GM18499 (cell line): ENCODE measurements at regions not wholly inside any gene's neighbourhood (a gene's known extent, or its start where the extent isn't known, plus 50 kb on each side); places are given as distances from the start of the nearest gene placed in this dataset.
"Not testable (repeated sequence)": the region's sequence is repeated elsewhere in the genome, so short reads cannot be mapped to it uniquely, and the experiment has no call there.

Source experiments
- ATAC-seq: cut with Tn5 transposase; IDR thresholded peaks from one replicate; pipeline ENCODE4 v1.9.1; 2021; ENCODE audit warnings: moderate number of reproducible peaks; ENCODE audit not compliant: insufficient read depth, unreplicated experiment

- no peak for ATAC-seq
These were observed 345.7 kb upstream of the SPRED2 start for GRCh38 chr2:65778137-65778536.

GRCh38 chr2:65775839-65776238 is 343.4 kb upstream of the SPRED2 start:
- ATAC-seq, result no peak

GRCh38 chr2:65767946-65768345 is 335.5 kb upstream of the SPRED2 start:
- ATAC-seq, result no peak

GRCh38 chr2:65766768-65767267 is 334.4 kb upstream of the SPRED2 start:
- ATAC-seq, result no peak

- no peak for ATAC-seq
These were observed 333.0 kb upstream of the SPRED2 start for GRCh38 chr2:65765376-65765775.

- ATAC-seq, result no peak
These were observed 329.7 kb upstream of the SPRED2 start for GRCh38 chr2:65762068-65762467.

- ATAC-seq, result no peak
These were observed 321.8 kb upstream of the SPRED2 start for GRCh38 chr2:65754219-65754618.

- ATAC-seq, result no peak
These were observed 319.0 kb upstream of the SPRED2 start for GRCh38 chr2:65751408-65751807.

GRCh38 chr2:65749545-65749944 is 317.1 kb upstream of the SPRED2 start:
- no peak for ATAC-seq

- ATAC-seq, result not testable (repeated sequence)
These were observed 315.5 kb upstream of the SPRED2 start for GRCh38 chr2:65747875-65748274.

GRCh38 chr2:65746931-65747675 is 314.7 kb upstream of the SPRED2 start:
- ATAC-seq, result no peak

- ATAC-seq, result no peak
These were observed 312.2 kb upstream of the SPRED2 start for GRCh38 chr2:65744477-65745200.

GRCh38 chr2:65742977-65743376 is 310.6 kb upstream of the SPRED2 start:
- ATAC-seq, result no peak

- ATAC-seq, result no peak
These were observed 307.5 kb upstream of the SPRED2 start for GRCh38 chr2:65739927-65740326.

GRCh38 chr2:65737452-65738011 is 305.1 kb upstream of the SPRED2 start:
- ATAC-seq, result no peak

- ATAC-seq, result no peak
These were observed 299.1 kb upstream of the SPRED2 start for GRCh38 chr2:65731476-65731875.

GRCh38 chr2:65730186-65730585 is 297.8 kb upstream of the SPRED2 start:
- ATAC-seq, result no peak

GRCh38 chr2:65729246-65729645 is 296.8 kb upstream of the SPRED2 start:
- ATAC-seq, result no peak

- no peak for ATAC-seq
These were observed 296.2 kb upstream of the SPRED2 start for GRCh38 chr2:65728477-65729180.

- ATAC-seq, result no peak
These were observed 295.4 kb upstream of the SPRED2 start for GRCh38 chr2:65727816-65728215.

- no peak for ATAC-seq
These were observed 295.0 kb upstream of the SPRED2 start for GRCh38 chr2:65727381-65727780.
